ENCODE measurements at regions not wholly inside any gene's neighbourhood (a gene's known extent, or its start where the extent isn't known, plus 50 kb on each side); places are given as distances from the start of the nearest gene placed in this dataset.

- no peaks in the 10 kb centered on the region for H3K9me3 ChIP-seq
- H3K4me3 ChIP-seq: no peak overlapping the region
- TF ChIP-seq CTCF (IDR thresholded peaks at IDR 0.05): no peak
- no peaks in the 10 kb centered on the region for H3K4me1 ChIP-seq
- intact Hi-C loops (cut with DNase I; ENCODE audit: low total_unique reads): no loop called here
- WGBS, 2 donors: 93% methylated on average over 8 to 15 of the region's 15 CpGs
- no peak for DNase-seq
- no peaks in the 10 kb centered on the region for H3K27me3 ChIP-seq
- no peak overlapping the region for H3K27ac ChIP-seq
- no peaks in the 10 kb centered on the region for H3K36me3 ChIP-seq (ENCODE audit: low read depth, missing control alignments)
Measured at GRCh38 chr1:2881556-2881955, 80.1 kb upstream of the TTC34 start.

- Histone ChIP-seq H3K9me3 (no peaks in the 10 kb centered on the region), H3K27me3 (no peaks in the 10 kb centered on the region), H3K4me1 (no peaks in the 10 kb centered on the region), H3K27ac (no peak overlapping the region), H3K36me3 (ENCODE audit: low read depth, missing control alignments) (no peaks in the 10 kb centered on the region), H3K4me3 (no peak overlapping the region)
- no peak for TF ChIP-seq CTCF (IDR thresholded peaks at IDR 0.05)
- TF ChIP-seq POLR2A (IDR thresholded peaks at IDR 0.05): no peak
- WGBS, 2 donors: 68 to 78% methylated on average over 10 to 40 of the region's 40 CpGs
- DNase-seq: no peak
- intact Hi-C loops (cut with DNase I; ENCODE audit: low total_unique reads): no loop called here
Measured at GRCh38 chr1:2882966-2883696, 81.6 kb upstream of the TTC34 start.

GRCh38 chr1:2885001-2885400, 83.5 kb upstream of the TTC34 start:
- intact Hi-C loops (cut with DNase I; ENCODE audit: low total_unique reads): no loop called here
- TF ChIP-seq CTCF (IDR thresholded peaks at IDR 0.05) (no peak), POLR2A (IDR thresholded peaks at IDR 0.05) (no peak)
- no peak for DNase-seq
- Histone ChIP-seq H3K36me3 (ENCODE audit: low read depth, missing control alignments) (no peaks in the 10 kb centered on the region), H3K4me3 (no peak overlapping the region), H3K27ac (no peak overlapping the region), H3K9me3 (no peaks in the 10 kb centered on the region), H3K27me3 (no peaks in the 10 kb centered on the region), H3K4me1 (no peaks in the 10 kb centered on the region)
- WGBS, 2 donors: 93 to 96% methylated on average over 16 of the region's 16 CpGs

- TF ChIP-seq POLR2A (IDR thresholded peaks at IDR 0.05): no peak
- TF ChIP-seq CTCF (IDR thresholded peaks at IDR 0.05): no peak
- no peak for DNase-seq
- intact Hi-C loops (cut with DNase I; ENCODE audit: low total_unique reads): no loop called here
- Histone ChIP-seq H3K9me3 (no peaks in the 10 kb centered on the region), H3K27ac (no peak overlapping the region), H3K36me3 (ENCODE audit: low read depth, missing control alignments) (no peaks in the 10 kb centered on the region), H3K27me3 (no peaks in the 10 kb centered on the region), H3K4me1 (no peaks in the 10 kb centered on the region), H3K4me3 (no peak overlapping the region)
- 90 to 94% methylated on average over 9 to 10 of the region's 10 CpGs for WGBS, 2 donors
Measured at GRCh38 chr1:2886631-2887030, 85.1 kb upstream of the TTC34 start.

Data from testis (tissue), 2 donors.